Activated CD8-positive, alpha-beta memory T cell treated with anti-CD3 and anti-CD28 coated beads, Interleukin-2, amount 50 U/mL, for 48 hours (primary cell): ENCODE measurements at regions not wholly inside any gene's neighbourhood (a gene's known extent, or its start where the extent isn't known, plus 50 kb on each side); places are given as distances from the start of the nearest gene placed in this dataset.

ENCODE experiments used
- DNase-seq: peaks from one replicate; pipeline ENCODE4 v3.0.0-alpha.2; 2020

- no peak for DNase-seq
Measured at GRCh38 chr17:77665833-77666232, 292.7 kb upstream of the TNRC6C start.

- no peak for DNase-seq
Measured at GRCh38 chr17:77666462-77666861, 292.0 kb upstream of the TNRC6C start.

GRCh38 chr17:77666881-77667395, 291.6 kb upstream of the TNRC6C start:
- peak; percentile 83 for DNase-seq

GRCh38 chr17:77667478-77667877, 291.0 kb upstream of the TNRC6C start:
- DNase-seq = no peak

- no peak for DNase-seq
Measured at GRCh38 chr17:77668518-77668917, 290.0 kb upstream of the TNRC6C start.

- no peak for DNase-seq
Measured at GRCh38 chr17:77670173-77670572, 288.3 kb upstream of the TNRC6C start.

GRCh38 chr17:77674358-77674757, 284.1 kb upstream of the TNRC6C start:
- DNase-seq = no peak

GRCh38 chr17:77675411-77675810, 283.1 kb upstream of the TNRC6C start:
- no peak for DNase-seq

GRCh38 chr17:77675816-77676215, 282.7 kb upstream of the TNRC6C start:
- DNase-seq = no peak

GRCh38 chr17:77676237-77676661, 282.3 kb upstream of the TNRC6C start:
- DNase-seq = no peak

GRCh38 chr17:77677211-77677610, 281.3 kb upstream of the TNRC6C start:
- DNase-seq = no peak

- DNase-seq = no peak
Measured at GRCh38 chr17:77677630-77678029, 280.9 kb upstream of the TNRC6C start.

GRCh38 chr17:77679589-77679988, 278.9 kb upstream of the TNRC6C start:
- DNase-seq = no peak

- no peak for DNase-seq
Measured at GRCh38 chr17:77681861-77682260, 276.6 kb upstream of the TNRC6C start.

GRCh38 chr17:77684803-77685798, 273.4 kb upstream of the TNRC6C start:
- DNase-seq = no peak

GRCh38 chr17:77685881-77686486, 272.5 kb upstream of the TNRC6C start:
- no peak for DNase-seq

GRCh38 chr17:77686903-77687302, 271.6 kb upstream of the TNRC6C start:
- DNase-seq = no peak

- DNase-seq = no peak
Measured at GRCh38 chr17:77687417-77687816, 271.1 kb upstream of the TNRC6C start.

GRCh38 chr17:77687921-77688320, 270.6 kb upstream of the TNRC6C start:
- DNase-seq = no peak

GRCh38 chr17:77688369-77688768, 270.1 kb upstream of the TNRC6C start:
- peak; percentile 3 for DNase-seq

- DNase-seq = peak; percentile 57
Measured at GRCh38 chr17:77690271-77691161, 268.0 kb upstream of the TNRC6C start.

GRCh38 chr17:77691216-77692085, 267.1 kb upstream of the TNRC6C start:
- DNase-seq = peak; percentile 42
